PC-3 (cell line): ENCODE measurements at regions not wholly inside any gene's neighbourhood (a gene's known extent, or its start where the extent isn't known, plus 50 kb on each side); places are given as distances from the start of the nearest gene placed in this dataset.

ENCODE experiments used
- ATAC-seq: fragments of 200-7000 bp; cut with Tn5 transposase; 2 replicates; pipeline ENCODE4 v1.9.1; 2020; ENCODE audit warnings: mild to moderate bottlenecking, moderate library complexity
- BruUV-seq: library from RNA; stranded (reverse); fragments of 400-500 nt; replicated peaks from 2 replicates; lab custom pipeline; 2021; lab: Mats Ljungman, UMichigan
- CTCF ChIA-PET: fragments of 300-600 bp; sonication (Branson Sonifier 250); formaldehyde crosslinking; loops from one replicate; lab custom pipeline; 2022; ENCODE audit warnings: antibody characterized with exemption; lab: Charles Lee
- POLR2A ChIA-PET: fragments of 300-600 bp; sonication (Branson Sonifier 250); formaldehyde crosslinking; loops from one replicate; lab custom pipeline; 2022; ENCODE audit warnings: antibody characterized with exemption; ENCODE audit not compliant: unreplicated experiment; lab: Charles Lee
- DNase-seq: peaks from one replicate; pipeline ENCODE4 v3.0.0-alpha.2; 2015
- H2AFZ ChIP-seq: fragments of 300-600 bp; sonication (generic); 2 replicates; pipeline ENCODE4 v1.6.0; 2016; ENCODE audit warnings: antibody characterized with exemption, low read length
- H3F3A ChIP-seq: fragments of 300-600 bp; sonication (generic); one replicate; pipeline ENCODE4 v1.6.0; 2017; ENCODE audit warnings: antibody characterized with exemption, low read length, control low read depth, mild to moderate bottlenecking; ENCODE audit not compliant: unreplicated experiment
- H3K27ac ChIP-seq: fragments of 300-600 bp; sonication (generic); 2 replicates; pipeline ENCODE4 v1.5.1; 2016; ENCODE audit warnings: mild to moderate bottlenecking, low read length
- H3K27me3 ChIP-seq: fragments of 300-600 bp; sonication (generic); 2 replicates; pipeline ENCODE4 v1.6.1; 2016; ENCODE audit warnings: low read length, mixed read lengths
- H3K36me3 ChIP-seq: fragments of 300-600 bp; sonication (generic); 2 replicates; pipeline ENCODE4 v1.6.1; 2016; ENCODE audit warnings: low read depth, mixed run types, low read length, mixed read lengths
- H3K4me1 ChIP-seq: fragments of 300-600 bp; sonication (generic); 2 replicates; pipeline ENCODE4 v1.5.1; 2016; ENCODE audit warnings: low read length; ENCODE audit not compliant: insufficient read depth
- H3K4me2 ChIP-seq: fragments of 300-600 bp; sonication (generic); 2 replicates; pipeline ENCODE4 v1.6.0; 2016; ENCODE audit warnings: low read length
- H3K4me3 ChIP-seq: fragments of 300-600 bp; sonication (generic); 2 replicates; pipeline ENCODE4 v1.5.1; 2016; ENCODE audit warnings: mild to moderate bottlenecking, low read length, mixed read lengths
- H3K79me2 ChIP-seq: fragments of 300-600 bp; sonication (generic); 2 replicates; pipeline ENCODE4 v1.6.1; 2017; ENCODE audit warnings: low read length, mixed read lengths
- H3K9ac ChIP-seq: fragments of 300-600 bp; sonication (generic); 2 replicates; pipeline ENCODE4 v1.6.0; 2016; ENCODE audit warnings: mild to moderate bottlenecking, low read length
- H3K9me2 ChIP-seq: fragments of 300-600 bp; sonication (generic); replicated peaks from 2 replicates; pipeline ENCODE4 v1.6.1; 2016; ENCODE audit warnings: mixed run types, low read length, mixed read lengths
- H3K9me3 ChIP-seq: fragments of 300-600 bp; sonication (generic); 2 replicates; pipeline ENCODE4 v1.6.1; 2016; ENCODE audit warnings: low read length, mixed read lengths
- H4K20me1 ChIP-seq: fragments of 300-600 bp; sonication (generic); 2 replicates; pipeline ENCODE4 v1.6.1; 2016; ENCODE audit warnings: low read length, mixed read lengths
- CTCF ChIP-seq: fragments of 300-600 bp; sonication (generic); conservative IDR thresholded peaks from 2 replicates; pipeline ENCODE4 v1.5.1; 2017; ENCODE audit warnings: antibody characterized with exemption, low read depth, mild to moderate bottlenecking, low read length
- EZH2 ChIP-seq: fragments of 300-600 bp; sonication (generic); IDR thresholded peaks from one replicate; pipeline ENCODE4 v1.6.1; 2017; ENCODE audit warnings: antibody characterized with exemption, mild to moderate bottlenecking, low read length; ENCODE audit not compliant: unreplicated experiment
- EZH2phosphoT487 ChIP-seq: fragments of 300-600 bp; sonication (generic); IDR thresholded peaks from 2 replicates; pipeline ENCODE4 v1.6.1; 2018; ENCODE audit warnings: mild to moderate bottlenecking, antibody characterized with exemption, low read length, borderline replicate concordance
- intact Hi-C: fragments of 100-400 bp; cut with micrococcal nuclease; formaldehyde crosslinking; loops from 2 replicates; pipeline ENCODE4 v1.9.0; 2023

GRCh38 chr1:38246955-38247952, 200.7 kb upstream of the POU3F1 start:
- H3K27ac ChIP-seq: no peak overlapping the region
- no peak overlapping the region for H3K4me3 ChIP-seq
- peaks cover 9% of the 10 kb centered on the region for H3K4me1 ChIP-seq
- ChIA-PET CTCF (no interaction called here), POLR2A (no interaction called here)
- H3K9me2 ChIP-seq: no peaks in the 10 kb centered on the region
- peak; percentile 55 for DNase-seq
- peak overlapping the region; percentile 26; the same call in 1 of the 2 replicates for H3K4me2 ChIP-seq
- H3K9me3 ChIP-seq: no peaks in the 10 kb centered on the region
- no peak overlapping the region for H3K9ac ChIP-seq
- H3F3A ChIP-seq: no peaks in the 10 kb centered on the region
- TF ChIP-seq EZH2: no peak
- TF ChIP-seq EZH2phosphoT487: no peak
- no peak for TF ChIP-seq CTCF
- no peak overlapping the region for H2AFZ ChIP-seq
- H3K36me3 ChIP-seq: no peaks in the 10 kb centered on the region
- ATAC-seq: peak; percentile 46
- peaks cover 34% of the 10 kb centered on the region for H3K27me3 ChIP-seq
- intact Hi-C loops: no loop called here
- H4K20me1 ChIP-seq: no peaks in the 10 kb centered on the region
- BruUV-seq: no TSS peak
- no peaks in the 10 kb centered on the region for H3K79me2 ChIP-seq

GRCh38 chr1:38244218-38244845, 197.7 kb upstream of the POU3F1 start:
- Histone ChIP-seq H3K27ac (no peak overlapping the region), H3K4me2 (no peak overlapping the region), H3K79me2 (no peaks in the 10 kb centered on the region), H3F3A (no peaks in the 10 kb centered on the region), H2AFZ (no peak overlapping the region), H4K20me1 (no peaks in the 10 kb centered on the region), H3K4me1 (peaks cover 9% of the 10 kb centered on the region), H3K36me3 (no peaks in the 10 kb centered on the region), H3K4me3 (no peak overlapping the region), H3K9me2 (no peaks in the 10 kb centered on the region), H3K27me3 (peaks cover 17% of the 10 kb centered on the region), H3K9me3 (no peaks in the 10 kb centered on the region), H3K9ac (no peak overlapping the region)
- no TSS peak for BruUV-seq
- intact Hi-C loops: no loop called here
- DNase-seq (no peak), ATAC-seq (no peak)
- POLR2A ChIA-PET: no interaction called here
- TF ChIP-seq CTCF: no peak
- TF ChIP-seq EZH2: no peak
- no peak for TF ChIP-seq EZH2phosphoT487
- CTCF ChIA-PET: no interaction called here
